ENCODE measurements at regions not wholly inside any gene's neighbourhood (a gene's known extent, or its start where the extent isn't known, plus 50 kb on each side); places are given as distances from the start of the nearest gene placed in this dataset.

- no peak for TF ChIP-seq CTCF (IDR thresholded peaks at IDR 0.05)
- no peak for TF ChIP-seq EP300 (IDR thresholded peaks at IDR 0.05)
- TF ChIP-seq POLR2A (IDR thresholded peaks at IDR 0.05), result no peak
- no peak for TF ChIP-seq POLR2AphosphoS5 (IDR thresholded peaks at IDR 0.05)
Observed at GRCh38 chr12:30106204-30106965, 322.6 kb upstream of the TMTC1 start.

All from suprapubic skin (tissue), 4 donors.